Glutamatergic neuron (in vitro differentiated cells): ENCODE measurements at regions not wholly inside any gene's neighbourhood (a gene's known extent, or its start where the extent isn't known, plus 50 kb on each side); places are given as distances from the start of the nearest gene placed in this dataset.

Experiments used
- DNase-seq: peaks from one replicate; pipeline ENCODE4 v3.0.0; 2022
- H3K27ac Mint-ChIP-seq: one replicate; pipeline ENCODE4 v1.8.0; 2020; ENCODE audit warnings: mild to moderate bottlenecking, mixed read lengths, inconsistent platforms; ENCODE audit not compliant: unreplicated experiment
- H3K27me3 Mint-ChIP-seq: one replicate; pipeline ENCODE4 v1.8.0; 2020; ENCODE audit warnings: mild to moderate bottlenecking, moderate library complexity, mixed read lengths, inconsistent platforms; ENCODE audit not compliant: unreplicated experiment
- H3K36me3 Mint-ChIP-seq: one replicate; pipeline ENCODE4 v1.8.0; 2020; ENCODE audit warnings: mild to moderate bottlenecking, mixed read lengths, inconsistent platforms; ENCODE audit not compliant: unreplicated experiment
- H3K4me1 Mint-ChIP-seq: one replicate; pipeline ENCODE4 v1.8.0; 2020; ENCODE audit warnings: mild to moderate bottlenecking, low read depth, mixed read lengths, inconsistent platforms; ENCODE audit not compliant: unreplicated experiment
- H3K4me3 Mint-ChIP-seq: one replicate; pipeline ENCODE4 v1.8.0; 2020; ENCODE audit warnings: mild to moderate bottlenecking, mixed read lengths, inconsistent platforms; ENCODE audit not compliant: unreplicated experiment
- H3K9me3 Mint-ChIP-seq: one replicate; pipeline ENCODE4 v1.8.0; 2020; ENCODE audit warnings: mild to moderate bottlenecking, moderate library complexity, mixed read lengths, inconsistent platforms; ENCODE audit not compliant: unreplicated experiment
- TF ChIP-seq, protein P1 (sequence below): fragments of 200-600 bp; sonication (generic); IDR thresholded peaks from one replicate; pipeline ENCODE4 v1.5.0; 2021; ENCODE audit not compliant: partially characterized antibody, unreplicated experiment

GRCh38 chr5:77948476-77948875, 172.3 kb upstream of the TBCA start:
- Mint-ChIP-seq H3K9me3 (peaks cover 3% of the 10 kb centered on the region), H3K27me3 (peaks cover 2% of the 10 kb centered on the region), H3K4me1 (no peaks in the 10 kb centered on the region), H3K27ac (no peak overlapping the region), H3K36me3 (no peaks in the 10 kb centered on the region), H3K4me3 (no peak overlapping the region)
- TF ChIP-seq, protein P1, sequence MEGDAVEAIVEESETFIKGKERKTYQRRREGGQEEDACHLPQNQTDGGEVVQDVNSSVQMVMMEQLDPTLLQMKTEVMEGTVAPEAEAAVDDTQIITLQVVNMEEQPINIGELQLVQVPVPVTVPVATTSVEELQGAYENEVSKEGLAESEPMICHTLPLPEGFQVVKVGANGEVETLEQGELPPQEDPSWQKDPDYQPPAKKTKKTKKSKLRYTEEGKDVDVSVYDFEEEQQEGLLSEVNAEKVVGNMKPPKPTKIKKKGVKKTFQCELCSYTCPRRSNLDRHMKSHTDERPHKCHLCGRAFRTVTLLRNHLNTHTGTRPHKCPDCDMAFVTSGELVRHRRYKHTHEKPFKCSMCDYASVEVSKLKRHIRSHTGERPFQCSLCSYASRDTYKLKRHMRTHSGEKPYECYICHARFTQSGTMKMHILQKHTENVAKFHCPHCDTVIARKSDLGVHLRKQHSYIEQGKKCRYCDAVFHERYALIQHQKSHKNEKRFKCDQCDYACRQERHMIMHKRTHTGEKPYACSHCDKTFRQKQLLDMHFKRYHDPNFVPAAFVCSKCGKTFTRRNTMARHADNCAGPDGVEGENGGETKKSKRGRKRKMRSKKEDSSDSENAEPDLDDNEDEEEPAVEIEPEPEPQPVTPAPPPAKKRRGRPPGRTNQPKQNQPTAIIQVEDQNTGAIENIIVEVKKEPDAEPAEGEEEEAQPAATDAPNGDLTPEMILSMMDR: no peak
- no peak for DNase-seq

- no peak for DNase-seq
- Mint-ChIP-seq H3K36me3 (no peaks in the 10 kb centered on the region), H3K27me3 (peaks cover 2% of the 10 kb centered on the region), H3K9me3 (peaks cover 3% of the 10 kb centered on the region), H3K4me1 (no peaks in the 10 kb centered on the region), H3K4me3 (no peak overlapping the region), H3K27ac (no peak overlapping the region)
- TF ChIP-seq, protein P1: no peak
These were observed 170.9 kb upstream of the TBCA start for GRCh38 chr5:77947041-77947428.

- Mint-ChIP-seq H3K36me3 (no peaks in the 10 kb centered on the region), H3K4me3 (no peak overlapping the region), H3K27ac (no peak overlapping the region), H3K9me3 (peaks cover 3% of the 10 kb centered on the region), H3K4me1 (no peaks in the 10 kb centered on the region), H3K27me3 (peaks cover 2% of the 10 kb centered on the region)
- no peak for DNase-seq
- TF ChIP-seq, protein P1: no peak
These were observed 170.4 kb upstream of the TBCA start for GRCh38 chr5:77946381-77947040.

GRCh38 chr5:77945874-77946273, 169.7 kb upstream of the TBCA start:
- Mint-ChIP-seq H3K4me1 (no peaks in the 10 kb centered on the region), H3K4me3 (no peak overlapping the region), H3K27me3 (peaks cover 2% of the 10 kb centered on the region), H3K9me3 (peaks cover 3% of the 10 kb centered on the region), H3K36me3 (no peaks in the 10 kb centered on the region), H3K27ac (no peak overlapping the region)
- TF ChIP-seq, protein P1: no peak
- DNase-seq: no peak

DNA sequence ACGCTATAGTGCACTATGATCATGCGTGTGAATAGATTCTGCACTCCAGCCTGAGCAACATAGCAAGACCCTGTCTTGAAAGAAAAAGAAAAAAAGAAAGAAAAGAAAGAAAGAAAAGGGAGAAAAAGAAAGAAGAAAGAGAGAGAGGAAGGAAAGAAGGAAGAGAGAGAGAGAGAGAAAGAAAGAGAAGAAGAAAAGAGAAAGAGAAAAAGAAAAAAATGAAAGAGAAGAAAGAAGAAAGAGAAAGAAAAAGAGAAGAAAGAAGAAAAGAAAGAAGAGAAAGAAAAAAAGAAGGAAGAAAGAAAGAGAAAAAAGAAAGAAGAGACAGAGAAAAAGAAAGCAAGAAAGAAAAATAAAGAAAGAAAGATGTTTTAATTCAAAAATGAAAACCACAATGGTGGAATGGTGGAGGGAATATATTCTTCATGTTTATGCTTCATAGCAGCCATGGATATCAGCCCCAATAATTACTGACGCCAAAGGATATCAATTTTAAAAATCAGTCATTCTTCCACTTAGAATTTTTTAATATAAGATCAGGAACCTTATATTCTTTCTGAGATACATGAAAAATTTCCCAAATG, 168.7 kb upstream of the TBCA start:
- Mint-ChIP-seq H3K27me3 (no peaks in the 10 kb centered on the region), H3K27ac (no peak overlapping the region), H3K36me3 (no peaks in the 10 kb centered on the region), H3K4me1 (no peaks in the 10 kb centered on the region), H3K9me3 (no peaks in the 10 kb centered on the region), H3K4me3 (no peak overlapping the region)
- DNase-seq: no peak
- TF ChIP-seq, protein P1: no peak
